Neural crest cell (in vitro differentiated cells): ENCODE measurements at regions not wholly inside any gene's neighbourhood (a gene's known extent, or its start where the extent isn't known, plus 50 kb on each side); places are given as distances from the start of the nearest gene placed in this dataset.

Experiments used
- DNase-seq: peaks from one replicate; pipeline ENCODE4 v3.0.0; 2021; ENCODE audit warnings: low read depth, mixed read lengths, low spot score
- H3K27ac Mint-ChIP-seq: one replicate; pipeline ENCODE4 v1.8.0; 2021; ENCODE audit warnings: mild to moderate bottlenecking, mixed read lengths; ENCODE audit not compliant: unreplicated experiment
- H3K27me3 Mint-ChIP-seq: 2 replicates; pipeline ENCODE4 v1.8.0; 2021; ENCODE audit warnings: low read depth, mild to moderate bottlenecking, mixed read lengths
- H3K36me3 Mint-ChIP-seq: 2 replicates; pipeline ENCODE4 v1.8.0; 2021; ENCODE audit warnings: low read depth, mild to moderate bottlenecking, mixed read lengths
- H3K4me1 Mint-ChIP-seq: 2 replicates; pipeline ENCODE4 v1.8.0; 2021; ENCODE audit warnings: mixed read lengths
- H3K4me3 Mint-ChIP-seq: one replicate; pipeline ENCODE4 v1.8.0; 2021; ENCODE audit warnings: mild to moderate bottlenecking, mixed read lengths
- H3K9me3 Mint-ChIP-seq: 2 replicates; pipeline ENCODE4 v1.8.0; 2021; ENCODE audit warnings: mixed read lengths
- TF ChIP-seq, protein P1 (sequence below): fragments of 200-600 bp; sonication (generic); conservative IDR thresholded peaks from 2 replicates; pipeline ENCODE4 v1.5.0; 2021; ENCODE audit warnings: antibody characterized with exemption, mild to moderate bottlenecking

DNA sequence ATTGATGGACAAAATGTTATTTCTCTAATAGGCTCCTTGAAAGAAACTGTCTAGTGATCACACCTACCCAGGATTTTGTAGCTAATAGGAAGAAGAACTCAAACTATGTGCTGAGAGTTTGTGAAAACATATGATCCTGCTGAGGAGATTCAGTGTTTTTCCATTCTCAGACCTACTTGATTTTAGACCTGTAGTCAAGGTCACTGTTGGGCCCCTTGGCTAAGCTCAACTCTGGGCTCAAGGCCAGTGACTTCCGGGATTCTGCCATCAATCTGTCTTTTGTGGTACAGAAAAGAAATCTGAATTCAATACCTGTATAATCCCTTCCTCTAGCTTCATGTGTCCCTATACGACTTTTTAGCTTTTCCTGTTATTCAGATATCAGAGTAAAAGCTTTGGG, 79.7 kb upstream of the FERD3L start:
- Mint-ChIP-seq H3K4me1 (peaks cover 6% of the 10 kb centered on the region), H3K9me3 (peaks cover 15% of the 10 kb centered on the region), H3K27me3 (no peaks in the 10 kb centered on the region), H3K36me3 (peaks cover 19% of the 10 kb centered on the region), H3K27ac (no peak overlapping the region), H3K4me3 (no peak overlapping the region)
- DNase-seq: no peak
- TF ChIP-seq, protein P1, sequence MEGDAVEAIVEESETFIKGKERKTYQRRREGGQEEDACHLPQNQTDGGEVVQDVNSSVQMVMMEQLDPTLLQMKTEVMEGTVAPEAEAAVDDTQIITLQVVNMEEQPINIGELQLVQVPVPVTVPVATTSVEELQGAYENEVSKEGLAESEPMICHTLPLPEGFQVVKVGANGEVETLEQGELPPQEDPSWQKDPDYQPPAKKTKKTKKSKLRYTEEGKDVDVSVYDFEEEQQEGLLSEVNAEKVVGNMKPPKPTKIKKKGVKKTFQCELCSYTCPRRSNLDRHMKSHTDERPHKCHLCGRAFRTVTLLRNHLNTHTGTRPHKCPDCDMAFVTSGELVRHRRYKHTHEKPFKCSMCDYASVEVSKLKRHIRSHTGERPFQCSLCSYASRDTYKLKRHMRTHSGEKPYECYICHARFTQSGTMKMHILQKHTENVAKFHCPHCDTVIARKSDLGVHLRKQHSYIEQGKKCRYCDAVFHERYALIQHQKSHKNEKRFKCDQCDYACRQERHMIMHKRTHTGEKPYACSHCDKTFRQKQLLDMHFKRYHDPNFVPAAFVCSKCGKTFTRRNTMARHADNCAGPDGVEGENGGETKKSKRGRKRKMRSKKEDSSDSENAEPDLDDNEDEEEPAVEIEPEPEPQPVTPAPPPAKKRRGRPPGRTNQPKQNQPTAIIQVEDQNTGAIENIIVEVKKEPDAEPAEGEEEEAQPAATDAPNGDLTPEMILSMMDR: no peak

DNA sequence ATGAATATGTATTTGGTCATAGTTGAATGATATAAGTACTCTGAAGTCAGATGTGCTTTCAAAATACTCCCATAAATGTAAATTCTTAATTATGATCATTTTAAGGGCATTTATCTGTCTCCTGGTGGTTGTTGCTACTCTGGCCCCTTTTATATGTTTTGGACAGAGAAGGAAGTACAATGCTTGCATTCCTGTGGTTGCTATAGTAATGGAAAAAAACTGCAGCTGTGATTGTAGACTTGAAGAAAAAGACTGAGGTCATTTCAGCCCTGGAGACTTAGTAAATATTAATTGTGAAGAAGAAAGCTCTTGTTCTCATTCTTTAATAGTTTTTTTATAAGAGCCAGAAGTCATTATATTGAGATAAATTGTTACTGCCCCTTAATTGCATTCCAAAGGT, 70.2 kb upstream of the FERD3L start:
- H3K9me3 Mint-ChIP-seq: peaks cover 6% of the 10 kb centered on the region
- peaks cover 31% of the 10 kb centered on the region for H3K4me1 Mint-ChIP-seq
- TF ChIP-seq, protein P1: no peak
- H3K36me3 Mint-ChIP-seq: no peaks in the 10 kb centered on the region
- H3K4me3 Mint-ChIP-seq: no peak overlapping the region
- DNase-seq: no peak
- no peaks in the 10 kb centered on the region for H3K27me3 Mint-ChIP-seq
- peak overlapping the region; percentile 0 for H3K27ac Mint-ChIP-seq

DNA sequence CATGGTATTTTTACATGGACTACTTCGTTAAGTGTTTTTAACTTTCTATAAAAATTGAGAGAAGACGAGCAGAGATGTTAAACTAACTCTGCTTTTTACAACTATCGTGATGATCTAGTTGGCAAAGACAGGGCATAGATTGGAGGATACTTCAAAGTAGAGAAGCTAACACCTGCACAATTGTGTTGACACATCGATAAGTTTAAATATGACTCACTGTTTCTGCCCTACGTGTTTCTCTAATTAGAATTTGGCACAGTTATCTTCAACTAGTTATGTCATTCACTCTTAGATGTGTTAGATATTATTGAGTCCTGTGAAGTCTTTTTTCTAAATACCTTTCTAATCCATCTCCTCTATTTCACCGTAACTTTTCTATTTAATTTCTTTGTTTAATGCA, 68.5 kb upstream of the FERD3L start:
- H3K4me1 Mint-ChIP-seq: peaks cover 31% of the 10 kb centered on the region
- peaks cover 6% of the 10 kb centered on the region for H3K9me3 Mint-ChIP-seq
- TF ChIP-seq, protein P1: no peak
- DNase-seq: no peak
- H3K27ac Mint-ChIP-seq: no peak overlapping the region
- H3K36me3 Mint-ChIP-seq: no peaks in the 10 kb centered on the region
- no peak overlapping the region for H3K4me3 Mint-ChIP-seq
- no peaks in the 10 kb centered on the region for H3K27me3 Mint-ChIP-seq

DNA sequence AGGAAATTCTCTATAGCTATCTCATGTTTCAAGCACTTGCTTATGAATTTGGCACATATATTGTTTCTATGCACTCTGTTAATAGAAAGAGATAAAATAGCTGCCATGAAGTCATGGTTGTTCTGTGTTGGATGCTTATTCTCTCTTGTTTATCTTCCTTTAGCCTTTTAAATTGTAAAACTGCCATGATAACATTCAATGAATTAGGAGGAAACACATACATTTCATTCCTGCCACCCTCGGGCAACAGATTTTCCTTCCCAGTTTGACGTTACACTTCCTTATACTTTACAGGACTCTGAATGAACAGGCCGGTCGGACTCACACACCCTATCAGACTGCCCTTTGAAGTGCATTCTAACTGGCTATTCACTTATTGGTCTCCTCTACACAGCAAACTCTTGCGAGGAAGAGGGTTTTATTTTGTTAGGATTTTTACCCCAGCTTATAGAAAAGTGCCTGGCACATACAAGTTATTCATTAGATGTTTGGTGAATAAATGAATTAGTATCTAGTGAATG, 65.7 kb upstream of the FERD3L start:
- Mint-ChIP-seq H3K4me1 (peaks cover 26% of the 10 kb centered on the region), H3K9me3 (peaks cover 7% of the 10 kb centered on the region), H3K36me3 (no peaks in the 10 kb centered on the region), H3K4me3 (no peak overlapping the region), H3K27me3 (no peaks in the 10 kb centered on the region), H3K27ac (no peak overlapping the region)
- TF ChIP-seq, protein P1: no peak
- DNase-seq: no peak

DNA sequence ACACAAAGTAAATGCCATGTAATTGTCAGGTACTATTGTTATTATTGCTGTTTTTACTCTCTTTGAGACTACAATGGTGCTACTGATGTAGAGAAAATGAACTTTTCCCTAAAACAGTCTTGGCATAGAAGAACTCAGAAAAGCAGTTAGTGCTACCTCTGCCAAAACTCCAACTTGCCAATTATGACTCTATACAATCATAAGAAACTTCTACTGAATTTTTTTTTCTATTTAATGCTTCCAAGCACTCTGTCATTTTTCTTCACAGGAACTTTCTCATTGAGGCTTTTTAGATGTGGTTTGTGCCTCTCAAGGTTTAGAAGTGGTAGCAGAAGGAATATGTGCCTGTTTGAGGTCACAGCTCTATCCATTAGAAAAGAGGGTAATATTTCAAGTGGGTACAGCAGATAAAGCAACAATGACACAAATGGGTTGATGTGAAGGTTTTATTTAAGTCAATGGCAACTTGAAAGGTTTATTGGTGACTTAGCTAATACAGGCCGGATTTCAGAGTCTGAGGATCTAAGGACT, 64.0 kb upstream of the FERD3L start:
- H3K36me3 Mint-ChIP-seq: no peaks in the 10 kb centered on the region
- H3K27ac Mint-ChIP-seq: no peak overlapping the region
- peaks cover 11% of the 10 kb centered on the region for H3K4me1 Mint-ChIP-seq
- H3K9me3 Mint-ChIP-seq: peaks cover 7% of the 10 kb centered on the region
- H3K27me3 Mint-ChIP-seq: no peaks in the 10 kb centered on the region
- H3K4me3 Mint-ChIP-seq: no peak overlapping the region
- no peak for DNase-seq
- TF ChIP-seq, protein P1: no peak

DNA sequence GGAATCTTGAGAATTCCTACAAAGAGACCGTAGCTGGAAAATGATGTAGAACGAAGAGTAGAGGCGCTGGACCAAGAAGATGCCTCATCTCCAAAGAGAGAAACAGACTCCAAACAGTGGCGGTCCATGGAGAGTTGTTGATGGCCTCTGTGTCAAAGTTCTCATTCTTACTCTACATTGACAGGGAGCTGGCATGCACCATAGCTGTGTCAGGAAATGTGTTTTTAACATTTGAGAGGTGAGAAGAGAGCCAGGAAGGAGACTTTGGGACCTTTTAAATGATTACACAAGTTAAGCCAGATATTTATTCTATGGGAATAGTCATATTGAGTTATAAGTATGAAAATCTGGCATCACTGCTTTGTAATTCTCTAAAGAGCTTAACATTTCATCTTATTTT, 61.5 kb upstream of the FERD3L start:
- TF ChIP-seq, protein P1: no peak
- DNase-seq: no peak

More for the DNA sequence above, 61.5 kb upstream of the FERD3L start:
- H3K36me3 Mint-ChIP-seq: no peaks in the 10 kb centered on the region
- peaks cover 4% of the 10 kb centered on the region for H3K4me1 Mint-ChIP-seq
- peaks cover 3% of the 10 kb centered on the region for H3K9me3 Mint-ChIP-seq
- no peak overlapping the region for H3K4me3 Mint-ChIP-seq
- no peaks in the 10 kb centered on the region for H3K27me3 Mint-ChIP-seq
- no peak overlapping the region for H3K27ac Mint-ChIP-seq
